Activated B cell treated with CpG ODN at 0.5 μM for 24 hours (primary cell): ENCODE measurements at regions not wholly inside any gene's neighbourhood (a gene's known extent, or its start where the extent isn't known, plus 50 kb on each side); places are given as distances from the start of the nearest gene placed in this dataset.

ENCODE experiments used
- ATAC-seq: fragments of 200-7000 bp; cut with Tn5 transposase; one replicate; pipeline ENCODE4 v1.10.0; 2021; ENCODE audit warnings: low read depth, mild to moderate bottlenecking, moderate library complexity
- CTCF ChIA-PET: fragments of 350-600 bp; sonication (Branson Sonifier 250); formaldehyde crosslinking; loops from one replicate; lab custom pipeline; 2021; ENCODE audit warnings: antibody characterized with exemption; lab: Charles Lee
- POLR2A ChIA-PET: fragments of 350-600 bp; sonication (Branson Sonifier 250); formaldehyde crosslinking; loops from one replicate; lab custom pipeline; 2021; ENCODE audit warnings: antibody characterized with exemption; lab: Charles Lee
- DNase-seq: peaks from one replicate; pipeline ENCODE4 v3.0.0; 2022
- H3K27ac Mint-ChIP-seq: one replicate; pipeline ENCODE4 v1.8.0; 2020; ENCODE audit warnings: mixed read lengths
- H3K27me3 Mint-ChIP-seq: one replicate; pipeline ENCODE4 v1.8.0; 2021; ENCODE audit warnings: mixed read lengths
- H3K36me3 Mint-ChIP-seq: one replicate; pipeline ENCODE4 v1.8.0; 2021; ENCODE audit warnings: low read depth, mixed read lengths
- H3K4me1 Mint-ChIP-seq: one replicate; pipeline ENCODE4 v1.8.0; 2021; ENCODE audit warnings: mixed read lengths
- H3K4me3 Mint-ChIP-seq: one replicate; pipeline ENCODE4 v1.8.0; 2020; ENCODE audit warnings: mild to moderate bottlenecking, mixed read lengths
- H3K9me3 Mint-ChIP-seq: one replicate; pipeline ENCODE4 v1.8.0; 2020; ENCODE audit warnings: mixed read lengths
- CTCF ChIP-seq: fragments of 200-600 bp; IDR thresholded peaks from one replicate; pipeline ENCODE4 v1.8.0; 2022; ENCODE audit warnings: antibody characterized with exemption, mild to moderate bottlenecking
- intact Hi-C: fragments of 100-400 bp; cut with micrococcal nuclease; formaldehyde crosslinking; loops from one replicate; pipeline ENCODE4 v1.15.1; 2024

GRCh38 chr4:66073961-66074360 is 403.7 kb upstream of the EPHA5 start:
- CTCF ChIA-PET: no interaction called here
- H3K27me3 Mint-ChIP-seq: no peaks in the 10 kb centered on the region

GRCh38 chr4:66071911-66072310 is 401.6 kb upstream of the EPHA5 start:
- POLR2A ChIA-PET: no interaction called here
- ATAC-seq: no peak
- intact Hi-C loops: no loop called here
- H3K36me3 Mint-ChIP-seq: no peaks in the 10 kb centered on the region
- H3K9me3 Mint-ChIP-seq: peaks cover 10% of the 10 kb centered on the region
- no peak overlapping the region for H3K27ac Mint-ChIP-seq
- H3K4me1 Mint-ChIP-seq: no peaks in the 10 kb centered on the region
- no peaks in the 10 kb centered on the region for H3K27me3 Mint-ChIP-seq
- DNase-seq: no peak
- H3K4me3 Mint-ChIP-seq: no peak overlapping the region
- TF ChIP-seq CTCF: no peak
- CTCF ChIA-PET: no interaction called here

More at GRCh38 chr4:66073961-66074360, 403.7 kb upstream of the EPHA5 start:
- intact Hi-C loops: no loop called here
- DNase-seq (no peak), ATAC-seq (no peak)
- Mint-ChIP-seq H3K27ac (no peak overlapping the region), H3K36me3 (no peaks in the 10 kb centered on the region), H3K4me3 (no peak overlapping the region), H3K4me1 (no peaks in the 10 kb centered on the region), H3K9me3 (peaks cover 12% of the 10 kb centered on the region)
- TF ChIP-seq CTCF: no peak
- POLR2A ChIA-PET: no interaction called here

- TF ChIP-seq CTCF: no peak
- H3K4me1 Mint-ChIP-seq: no peaks in the 10 kb centered on the region
- H3K36me3 Mint-ChIP-seq: no peaks in the 10 kb centered on the region
- ATAC-seq (no peak), DNase-seq (no peak)
- ChIA-PET CTCF (no interaction called here), POLR2A (no interaction called here)
- H3K27me3 Mint-ChIP-seq: no peaks in the 10 kb centered on the region
- peaks cover 9% of the 10 kb centered on the region for H3K9me3 Mint-ChIP-seq
- H3K27ac Mint-ChIP-seq: no peak overlapping the region
- no peak overlapping the region for H3K4me3 Mint-ChIP-seq
- intact Hi-C loops: no loop called here
These were observed 392.6 kb upstream of the EPHA5 start for GRCh38 chr4:66062921-66063320.

- no peak for TF ChIP-seq CTCF
- peaks cover 10% of the 10 kb centered on the region for H3K9me3 Mint-ChIP-seq
- POLR2A ChIA-PET: no interaction called here
- no peaks in the 10 kb centered on the region for H3K4me1 Mint-ChIP-seq
- DNase-seq (no peak), ATAC-seq (no peak)
- intact Hi-C loops: no loop called here
- CTCF ChIA-PET: no interaction called here
- H3K27ac Mint-ChIP-seq: no peak overlapping the region
- H3K27me3 Mint-ChIP-seq: no peaks in the 10 kb centered on the region
- H3K36me3 Mint-ChIP-seq: no peaks in the 10 kb centered on the region
- H3K4me3 Mint-ChIP-seq: no peak overlapping the region
These were observed 391.8 kb upstream of the EPHA5 start for GRCh38 chr4:66062044-66062443.

- TF ChIP-seq CTCF: no peak
- ATAC-seq: no peak
- Mint-ChIP-seq H3K36me3 (no peaks in the 10 kb centered on the region), H3K27ac (no peak overlapping the region), H3K4me3 (no peak overlapping the region), H3K9me3 (peaks cover 17% of the 10 kb centered on the region), H3K4me1 (no peaks in the 10 kb centered on the region), H3K27me3 (no peaks in the 10 kb centered on the region)
- ChIA-PET CTCF (no interaction called here), POLR2A (no interaction called here)
- intact Hi-C loops: no loop called here
- DNase-seq: no peak
These were observed 389.3 kb upstream of the EPHA5 start for GRCh38 chr4:66059556-66059955.
